ENCODE measurements at regions not wholly inside any gene's neighbourhood (a gene's known extent, or its start where the extent isn't known, plus 50 kb on each side); places are given as distances from the start of the nearest gene placed in this dataset.
"Not testable (repeated sequence)": the region's sequence is repeated elsewhere in the genome, so short reads cannot be mapped to it uniquely, and the experiment has no call there.

- Histone ChIP-seq H3K4me3 (replicated peaks; ENCODE audit: low read depth, low read length) (no peak overlapping the region), H3K27me3 (replicated peaks; ENCODE audit: control insufficient read depth, insufficient read depth, low read length) (no peaks in the 10 kb centered on the region), H3K36me3 (ENCODE audit: control insufficient read depth, insufficient read depth, low read length) (no peaks in the 10 kb centered on the region)
- DNase-seq (ENCODE audit: extremely low read depth, insufficient read length), result no peak
- TF ChIP-seq CTCF (IDR thresholded peaks at IDR 0.05; ENCODE audit: insufficient read depth, low read length, poor library complexity, severe bottlenecking), result no peak
These were observed 251.0 kb upstream of the MGAT5 start for GRCh38 chr2:134002921-134003320.

- Histone ChIP-seq H3K36me3 (ENCODE audit: control insufficient read depth, insufficient read depth, low read length) (no peaks in the 10 kb centered on the region), H3K4me3 (replicated peaks; ENCODE audit: low read depth, low read length) (no peak overlapping the region), H3K27me3 (replicated peaks; ENCODE audit: control insufficient read depth, insufficient read depth, low read length) (no peaks in the 10 kb centered on the region)
- no peak for DNase-seq (ENCODE audit: extremely low read depth, insufficient read length)
- TF ChIP-seq CTCF (IDR thresholded peaks at IDR 0.05; ENCODE audit: insufficient read depth, low read length, poor library complexity, severe bottlenecking), result no peak
These were observed 249.4 kb upstream of the MGAT5 start for GRCh38 chr2:134004467-134004866.

- DNase-seq (ENCODE audit: extremely low read depth, insufficient read length), result no peak
- Histone ChIP-seq H3K4me3 (replicated peaks; ENCODE audit: low read depth, low read length) (no peak overlapping the region), H3K36me3 (ENCODE audit: control insufficient read depth, insufficient read depth, low read length) (no peaks in the 10 kb centered on the region), H3K27me3 (replicated peaks; ENCODE audit: control insufficient read depth, insufficient read depth, low read length) (no peaks in the 10 kb centered on the region)
- TF ChIP-seq CTCF (IDR thresholded peaks at IDR 0.05; ENCODE audit: insufficient read depth, low read length, poor library complexity, severe bottlenecking), result no peak
These were observed 245.0 kb upstream of the MGAT5 start for GRCh38 chr2:134008837-134009236.

GRCh38 chr2:134009440-134009839 is 244.4 kb upstream of the MGAT5 start:
- no peak for TF ChIP-seq CTCF (IDR thresholded peaks at IDR 0.05; ENCODE audit: insufficient read depth, low read length, poor library complexity, severe bottlenecking)
- Histone ChIP-seq H3K27me3 (replicated peaks; ENCODE audit: control insufficient read depth, insufficient read depth, low read length) (no peaks in the 10 kb centered on the region), H3K4me3 (replicated peaks; ENCODE audit: low read depth, low read length) (no peak overlapping the region), H3K36me3 (ENCODE audit: control insufficient read depth, insufficient read depth, low read length) (no peaks in the 10 kb centered on the region)
- DNase-seq (ENCODE audit: extremely low read depth, insufficient read length), result no peak

- H3K27me3 ChIP-seq (replicated peaks; ENCODE audit: control insufficient read depth, insufficient read depth, low read length); H3K36me3 ChIP-seq (ENCODE audit: control insufficient read depth, insufficient read depth, low read length); H3K4me3 ChIP-seq (replicated peaks; ENCODE audit: low read depth, low read length); DNase-seq (ENCODE audit: extremely low read depth, insufficient read length): not testable (repeated sequence)
These were observed 244.0 kb upstream of the MGAT5 start for GRCh38 chr2:134009906-134010305.

- Histone ChIP-seq H3K4me3 (replicated peaks; ENCODE audit: low read depth, low read length) (no peak overlapping the region), H3K36me3 (ENCODE audit: control insufficient read depth, insufficient read depth, low read length) (no peaks in the 10 kb centered on the region), H3K27me3 (replicated peaks; ENCODE audit: control insufficient read depth, insufficient read depth, low read length) (no peaks in the 10 kb centered on the region)
- TF ChIP-seq CTCF (IDR thresholded peaks at IDR 0.05; ENCODE audit: insufficient read depth, low read length, poor library complexity, severe bottlenecking), result no peak
- no peak for DNase-seq (ENCODE audit: extremely low read depth, insufficient read length)
These were observed 241.8 kb upstream of the MGAT5 start for GRCh38 chr2:134011936-134012586.
